Activated T-helper 1 cell treated with Interleukin-2 at 50 U/mL for 16 hours (primary cell): ENCODE measurements at regions not wholly inside any gene's neighbourhood (a gene's known extent, or its start where the extent isn't known, plus 50 kb on each side); places are given as distances from the start of the nearest gene placed in this dataset.
"Not testable (repeated sequence)": the region's sequence is repeated elsewhere in the genome, so short reads cannot be mapped to it uniquely, and the experiment has no call there.

ENCODE experiments used
- DNase-seq: peaks from one replicate; pipeline ENCODE4 v3.0.0-alpha.2; 2020; ENCODE audit warnings: low read depth

DNA sequence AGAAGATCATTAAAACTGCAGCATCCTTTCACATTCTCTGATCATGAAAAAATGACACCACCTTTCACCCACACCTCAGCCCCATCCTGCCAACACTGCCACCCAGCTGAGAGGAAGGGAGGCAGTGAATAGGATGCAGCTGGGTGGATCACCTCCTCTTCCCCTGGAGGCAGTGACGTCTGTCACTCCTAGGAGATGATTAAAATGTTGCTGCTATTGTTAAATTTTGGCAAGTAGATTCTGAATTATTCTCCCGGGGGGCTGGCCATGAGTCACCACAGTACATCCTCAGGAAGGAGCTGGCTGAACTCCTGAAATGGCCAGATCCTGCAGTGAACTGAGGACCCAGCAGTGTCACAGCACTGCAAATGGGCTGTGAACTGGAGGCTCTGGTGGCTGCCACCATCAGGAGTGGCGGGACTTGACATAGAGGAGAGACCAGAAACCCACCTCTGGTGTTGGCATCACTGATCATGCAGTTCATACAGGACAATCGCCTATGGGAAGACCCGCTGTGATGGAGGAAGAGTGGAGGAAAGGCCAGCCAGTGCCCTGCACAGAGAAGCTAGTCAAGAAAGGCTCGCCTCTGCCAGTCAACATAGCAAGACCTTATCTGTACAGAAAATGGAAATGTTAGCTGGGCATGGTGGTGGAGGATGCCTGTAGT is 199.1 kb downstream of the FAM43A start:
- no peak for DNase-seq

DNA sequence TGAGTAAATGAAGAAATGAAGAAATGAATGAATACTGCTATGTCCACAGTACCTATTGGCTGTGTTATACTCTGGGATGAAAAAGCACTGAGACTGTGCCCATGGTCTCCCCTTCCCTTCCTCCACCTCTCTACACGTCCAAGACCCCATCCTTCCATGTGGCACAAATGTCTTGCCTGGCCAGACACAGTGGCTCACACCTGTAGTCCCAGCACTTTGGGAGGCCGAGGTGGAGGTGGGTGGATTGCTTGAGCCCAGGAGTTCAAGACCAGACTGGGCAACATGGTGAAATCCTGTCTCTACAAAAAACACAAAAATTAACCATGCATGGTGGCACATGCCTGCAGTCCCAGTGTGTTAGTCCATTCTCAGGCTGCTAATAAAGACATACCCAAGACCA is 200.1 kb downstream of the FAM43A start:
- DNase-seq, result no peak

DNA sequence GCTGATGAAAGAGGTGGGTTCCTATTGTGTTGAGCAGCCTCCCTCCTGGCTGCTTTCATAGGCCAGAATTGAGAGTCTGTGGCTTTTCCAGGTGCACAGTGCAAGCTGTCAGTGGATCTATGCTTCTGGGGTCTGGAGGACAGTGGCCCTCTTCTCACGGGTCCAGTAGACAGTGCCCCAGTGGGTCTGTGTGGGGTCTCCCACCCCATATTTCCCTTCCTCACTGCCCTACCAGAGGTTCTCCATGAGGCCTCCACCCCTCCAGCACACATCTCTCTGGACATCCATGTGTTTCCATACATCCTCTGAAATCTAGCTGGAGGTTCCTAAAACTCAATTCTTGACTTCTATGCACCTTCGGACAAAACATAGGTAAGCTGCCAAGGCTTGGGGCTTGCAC is 201.2 kb downstream of the FAM43A start:
- no peak for DNase-seq

DNA sequence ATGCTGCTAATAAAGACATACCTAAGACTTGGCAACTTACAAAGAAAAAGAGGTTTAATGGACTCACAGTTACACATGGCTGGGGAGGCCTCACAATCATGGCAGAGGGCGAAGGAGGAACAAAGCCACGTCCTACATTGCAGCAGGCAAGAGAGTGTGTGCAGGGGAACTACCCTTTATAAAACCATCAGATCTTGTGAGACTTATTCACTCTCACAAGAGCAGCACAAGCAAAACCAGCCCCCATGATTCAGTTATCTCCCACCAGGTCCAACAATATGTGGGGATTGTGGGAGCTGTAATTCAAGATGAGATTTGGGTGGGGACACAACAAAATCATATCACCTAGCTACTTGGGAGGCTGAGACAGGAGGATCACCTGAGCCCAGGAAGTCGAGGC is 202.4 kb downstream of the FAM43A start:
- not testable (repeated sequence) for DNase-seq

DNA sequence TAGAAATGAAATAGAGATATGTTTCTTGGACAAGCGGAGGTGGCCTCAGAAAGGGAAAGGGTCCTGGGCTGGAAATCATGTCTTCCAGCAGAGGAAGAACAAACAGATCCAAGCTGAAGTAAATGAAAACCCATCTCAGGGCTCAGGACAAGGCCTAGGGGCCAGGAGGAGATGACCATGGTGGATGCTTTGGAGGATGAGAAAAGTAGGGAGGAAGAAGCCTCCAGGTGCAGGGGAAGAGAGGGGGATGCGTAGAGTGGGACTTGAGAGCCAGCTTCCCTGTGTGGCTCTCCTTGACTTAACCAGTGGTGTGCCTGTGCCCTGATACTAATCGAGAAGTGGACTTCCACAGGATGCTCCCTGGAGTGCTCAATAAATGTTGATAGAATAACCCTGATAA is 203.2 kb downstream of the FAM43A start:
- DNase-seq, result no peak

DNA sequence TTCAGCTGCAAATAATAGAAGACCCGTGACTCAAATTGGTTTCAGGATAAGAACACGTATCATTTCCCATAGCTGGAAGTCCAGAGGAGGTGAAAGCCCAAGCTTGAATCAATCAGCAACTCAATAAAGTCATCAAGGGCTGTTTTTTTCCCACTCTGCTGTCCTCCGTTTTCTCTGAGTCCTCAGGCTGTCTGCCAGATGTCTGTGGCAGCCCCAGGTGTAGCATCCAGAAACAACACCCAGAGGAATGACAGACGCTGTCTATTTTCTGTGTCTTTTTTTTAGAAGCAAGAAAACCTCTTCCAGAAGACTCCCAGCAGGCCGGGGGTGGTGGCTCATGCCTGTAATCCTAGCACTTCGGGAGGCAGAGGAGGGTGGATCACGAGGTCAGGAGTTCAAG is 204.4 kb downstream of the FAM43A start:
- no peak for DNase-seq

DNA sequence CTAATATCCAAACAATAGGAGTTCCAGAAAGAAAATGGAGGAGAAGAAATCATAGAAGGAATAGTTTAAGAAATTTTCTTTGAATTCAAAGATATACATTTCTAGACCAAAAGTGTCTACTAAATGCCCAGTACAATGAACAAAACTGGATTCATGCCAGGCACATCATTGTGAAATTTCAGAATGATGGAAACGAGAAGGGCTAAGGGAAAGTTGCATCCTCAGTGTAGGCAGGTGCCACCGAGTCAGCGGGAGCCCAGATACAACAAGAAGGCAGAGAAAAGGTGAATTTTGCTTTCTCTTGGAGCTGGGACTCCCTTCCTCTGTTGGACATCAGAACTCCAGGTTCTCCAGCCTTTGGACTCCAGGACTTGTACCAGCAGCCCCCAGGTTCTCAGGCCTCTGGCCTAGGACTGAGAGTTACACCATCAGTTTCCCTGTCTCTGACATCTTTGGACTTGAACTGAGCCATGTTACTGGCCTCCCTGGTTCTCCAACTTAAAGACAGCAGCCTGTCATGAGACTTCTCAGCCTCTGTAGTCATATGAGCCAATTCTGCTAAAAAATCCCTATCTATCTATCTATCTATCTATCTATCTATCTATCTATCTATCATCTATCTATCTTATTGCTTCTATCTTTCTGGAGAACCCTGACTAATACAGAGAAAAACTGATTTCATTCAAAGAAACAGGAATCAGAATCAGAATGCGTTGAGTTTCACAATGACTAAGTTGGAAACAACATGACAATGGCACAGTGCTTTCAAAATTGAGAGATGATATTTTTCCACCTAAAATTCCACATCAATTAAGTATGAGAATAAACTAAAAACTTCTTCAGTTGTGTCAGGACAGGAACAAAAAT is 207.7 kb downstream of the FAM43A start:
- DNase-seq, result no peak

DNA sequence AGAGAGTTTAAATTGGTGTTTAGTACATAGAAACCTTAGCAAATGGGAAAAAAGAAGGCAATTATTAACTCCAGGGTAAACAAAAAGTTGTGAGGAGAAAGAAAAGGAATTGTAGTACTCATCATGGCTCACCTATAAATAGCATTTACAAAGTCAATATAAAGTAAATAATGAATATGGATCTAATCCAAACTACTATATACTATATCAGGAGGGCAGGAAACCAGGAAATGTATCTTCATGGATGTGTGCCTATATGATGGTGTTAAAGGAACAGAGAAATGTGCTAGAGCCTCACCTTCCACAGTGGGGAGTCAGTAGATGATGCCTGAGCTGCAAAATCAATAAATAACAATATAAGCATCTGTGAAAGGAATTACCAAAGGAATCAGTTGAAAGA is 208.9 kb downstream of the FAM43A start:
- DNase-seq, result no peak

DNA sequence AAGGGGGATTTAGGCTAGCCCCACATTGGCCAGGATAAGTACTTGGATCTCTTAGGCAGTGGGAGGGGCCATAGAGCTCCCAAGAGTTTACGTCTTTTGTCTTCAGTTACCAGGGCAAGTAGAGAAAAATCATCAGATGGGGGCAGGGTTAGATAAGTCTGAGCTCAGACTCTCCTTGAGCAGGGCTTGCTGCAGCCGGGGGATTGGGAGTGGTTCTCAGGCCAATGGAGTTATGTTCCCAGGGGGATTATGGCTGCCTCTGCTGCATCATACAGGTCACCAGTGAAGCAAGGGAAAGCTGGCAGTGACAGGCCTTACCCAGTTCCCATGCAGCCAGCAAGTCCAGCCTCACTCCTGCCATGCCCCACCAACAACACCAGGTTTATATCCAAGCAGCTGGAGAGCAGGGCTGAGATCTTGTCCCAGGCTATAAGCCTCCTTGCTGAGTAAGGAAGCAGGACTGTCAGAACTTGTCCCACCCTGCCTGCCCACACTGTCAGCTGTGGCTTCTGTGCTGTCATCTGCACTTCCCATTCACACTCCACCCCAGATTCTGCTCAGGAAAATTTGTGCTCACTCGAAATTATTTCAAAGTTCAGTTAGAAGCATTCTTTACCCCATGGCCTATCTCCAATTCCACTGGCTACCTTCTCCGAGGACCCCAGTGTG is 215.3 kb downstream of the FAM43A start:
- no peak for DNase-seq

DNA sequence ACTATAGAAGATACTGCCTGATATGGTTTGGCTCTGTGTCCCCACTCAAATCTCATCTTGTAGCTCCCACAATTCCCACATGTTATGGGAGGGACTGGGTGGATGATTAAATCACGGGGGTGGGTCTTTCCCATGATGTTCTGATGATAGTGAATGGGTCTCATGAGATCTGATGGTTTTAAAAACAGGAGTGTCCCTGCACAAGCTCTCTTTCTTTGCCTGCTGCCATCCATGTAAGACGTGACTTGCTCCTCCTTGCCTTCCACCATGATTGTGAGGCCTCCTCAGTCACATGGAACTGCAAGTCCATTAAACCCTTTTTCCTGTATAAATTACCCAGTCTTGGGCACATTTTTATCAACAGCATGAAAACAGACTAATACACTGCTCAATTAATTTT is 217.8 kb downstream of the FAM43A start:
- not testable (repeated sequence) for DNase-seq

DNA sequence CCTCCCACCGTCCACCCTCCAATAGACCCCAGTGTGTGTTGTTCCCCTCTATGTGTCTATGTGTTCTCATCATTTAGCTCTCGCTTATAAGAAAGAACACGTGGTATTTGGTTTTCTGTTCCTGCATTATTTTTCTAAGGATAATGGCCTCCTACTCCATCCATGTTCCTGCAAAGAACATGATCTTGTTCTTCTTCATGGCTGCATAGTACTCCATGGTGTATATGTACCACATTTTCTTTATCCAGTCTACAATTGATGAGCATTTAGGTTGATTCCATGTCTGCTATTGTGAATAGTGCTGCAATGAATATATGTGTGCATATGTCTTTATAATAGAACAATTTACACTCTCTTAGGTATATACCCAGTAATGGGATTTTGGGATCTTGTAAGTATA is 219.3 kb downstream of the FAM43A start:
- not testable (repeated sequence) for DNase-seq

DNA sequence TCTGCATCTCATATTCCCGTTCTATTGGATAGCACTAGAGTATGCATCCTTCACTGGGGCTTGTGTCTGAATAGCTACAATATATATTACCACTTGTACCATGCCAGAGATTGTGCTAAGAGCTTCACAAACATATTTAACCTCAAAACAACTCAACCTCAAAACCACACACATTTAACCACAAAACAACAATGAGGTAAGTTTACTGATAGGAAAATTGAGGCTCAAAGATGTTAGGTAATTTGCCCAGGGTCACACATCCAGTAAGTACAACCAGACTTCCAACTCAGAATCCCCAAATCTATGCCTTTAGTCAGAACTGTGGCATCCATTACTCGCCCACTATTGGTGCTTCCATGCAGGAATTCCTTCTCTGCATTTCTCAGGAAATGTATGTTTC is 220.0 kb downstream of the FAM43A start:
- DNase-seq, result no peak

DNA sequence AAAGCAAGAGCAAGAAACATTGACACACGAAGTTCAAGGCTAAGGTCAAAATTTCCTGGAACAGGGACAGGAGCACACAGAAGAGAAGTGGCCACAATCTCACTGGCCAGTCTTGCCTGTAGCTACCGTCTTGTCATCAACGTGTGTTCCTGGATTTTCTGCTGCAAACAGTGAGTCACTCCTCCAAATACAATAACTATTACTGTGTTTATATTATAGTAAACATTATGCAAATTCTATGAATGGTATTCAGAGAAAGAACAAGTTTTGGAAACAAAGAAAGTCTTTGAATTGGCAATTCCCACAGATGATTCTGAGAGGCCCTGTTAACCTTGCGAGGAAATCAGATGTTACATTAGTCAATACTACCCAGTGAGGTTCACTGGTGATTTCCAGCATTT is 220.5 kb downstream of the FAM43A start:
- no peak for DNase-seq

DNA sequence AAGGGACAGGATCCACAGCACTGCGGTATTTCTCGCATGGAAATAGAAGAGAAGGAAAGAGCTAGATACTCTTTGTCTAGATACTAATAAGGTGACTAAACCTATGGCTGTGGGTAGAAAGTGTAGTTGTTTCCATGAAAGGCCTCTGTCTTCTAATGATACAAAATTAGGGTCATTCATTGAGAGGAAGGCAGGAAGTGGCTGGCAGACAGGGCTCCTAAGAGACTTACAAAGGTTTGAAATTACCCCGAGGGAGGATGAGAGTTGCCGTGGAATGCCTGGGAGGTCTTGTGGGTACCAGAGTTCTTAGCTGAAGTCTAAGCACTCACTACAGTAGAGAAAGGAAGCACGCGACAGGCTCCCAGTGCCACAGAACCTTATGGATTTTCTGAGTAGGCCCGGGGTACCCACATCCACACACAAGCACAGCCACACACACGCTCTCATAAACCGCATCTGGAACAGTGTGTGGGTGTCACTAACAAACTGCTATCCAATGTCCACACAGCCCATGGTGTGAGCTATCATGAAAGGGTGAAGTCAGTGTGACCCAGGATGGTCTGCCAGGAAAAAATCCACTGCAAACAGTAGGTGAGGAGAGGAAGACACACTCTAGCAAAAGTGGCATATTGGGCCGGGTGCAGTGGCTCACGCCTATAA is 221.4 kb downstream of the FAM43A start:
- no peak for DNase-seq

DNA sequence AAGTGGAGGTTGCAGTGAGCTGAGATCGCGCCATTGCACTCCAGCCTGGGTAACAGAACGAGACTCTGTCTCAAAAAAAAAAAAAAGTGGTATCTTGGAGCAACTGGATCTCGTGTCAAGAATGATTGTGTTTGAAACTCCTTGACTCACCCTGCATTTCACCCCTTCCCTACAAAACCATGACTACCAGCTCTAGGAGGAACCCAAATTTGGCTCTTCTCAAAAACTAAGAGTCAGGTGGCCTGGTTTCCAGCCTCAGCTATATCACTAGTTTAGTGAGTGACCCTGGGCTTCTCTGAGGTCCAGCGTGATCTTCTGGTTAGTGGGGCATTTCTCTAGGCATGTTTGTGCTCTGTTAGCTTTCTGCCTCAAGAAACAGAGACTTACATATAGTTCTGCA is 222.1 kb downstream of the FAM43A start:
- no peak for DNase-seq

DNA sequence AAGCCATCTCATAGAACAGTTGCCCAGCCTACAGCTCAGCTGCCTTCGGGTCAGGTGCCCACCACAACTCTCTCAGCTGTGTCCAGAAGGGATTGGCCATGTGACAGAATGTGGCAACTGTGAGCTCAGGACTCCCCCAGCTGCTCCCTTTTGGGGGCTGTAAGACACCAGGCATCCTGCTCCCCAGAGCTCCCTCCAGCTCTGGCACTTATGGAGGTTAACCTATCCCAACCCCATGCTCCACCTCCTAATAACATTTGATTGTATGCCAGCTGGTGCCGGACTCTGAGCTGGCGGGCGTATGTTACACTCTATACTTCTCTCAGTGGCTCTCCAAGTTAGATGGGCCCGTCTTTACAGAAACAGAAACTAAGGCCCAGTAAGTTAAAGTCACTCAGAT is 222.8 kb downstream of the FAM43A start:
- DNase-seq, result no peak

DNA sequence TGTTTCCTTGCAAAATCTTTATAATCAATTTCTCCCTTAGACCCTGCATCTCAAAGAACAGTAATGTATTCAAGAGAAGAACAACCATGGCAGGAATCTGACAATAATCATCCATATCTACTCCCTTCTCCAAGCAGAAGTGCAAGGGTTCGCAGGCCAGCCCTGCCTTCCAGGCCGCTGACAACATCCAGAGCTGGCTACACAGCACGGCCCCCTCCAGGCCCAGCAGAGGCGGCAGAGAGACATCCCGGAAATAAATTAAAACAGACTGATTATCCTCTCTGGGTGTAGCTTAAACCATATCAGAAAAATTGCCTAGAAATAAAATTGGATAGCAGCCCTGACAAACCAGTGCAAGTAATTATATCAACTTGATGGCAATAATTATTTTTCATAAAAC is 223.3 kb downstream of the FAM43A start:
- no peak for DNase-seq

DNA sequence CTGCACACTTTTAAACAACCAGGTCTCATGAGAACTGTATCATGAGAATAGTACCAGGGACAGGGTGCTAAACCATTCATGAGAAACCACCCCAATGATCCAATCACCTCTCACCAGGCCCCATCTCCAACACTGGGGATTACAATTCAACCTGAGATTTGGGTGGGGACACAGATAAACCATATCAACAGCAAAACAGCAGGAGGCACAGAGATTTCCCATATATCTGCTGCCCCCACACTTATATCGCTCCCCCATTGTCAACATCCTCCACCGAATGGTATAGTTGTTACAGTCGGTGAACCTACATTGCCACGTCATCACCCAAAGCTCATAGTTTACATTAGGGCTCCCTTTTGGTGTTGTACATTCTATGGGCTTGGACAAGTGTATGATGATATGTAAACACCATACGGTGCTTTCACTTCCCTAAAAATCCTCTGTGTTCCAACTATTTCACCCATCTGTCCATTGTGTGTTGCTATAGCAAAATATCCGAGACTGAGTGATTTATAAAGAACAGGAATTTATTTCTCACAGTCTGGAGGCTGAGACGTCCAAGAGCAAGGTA is 224.8 kb downstream of the FAM43A start:
- no peak for DNase-seq

DNA sequence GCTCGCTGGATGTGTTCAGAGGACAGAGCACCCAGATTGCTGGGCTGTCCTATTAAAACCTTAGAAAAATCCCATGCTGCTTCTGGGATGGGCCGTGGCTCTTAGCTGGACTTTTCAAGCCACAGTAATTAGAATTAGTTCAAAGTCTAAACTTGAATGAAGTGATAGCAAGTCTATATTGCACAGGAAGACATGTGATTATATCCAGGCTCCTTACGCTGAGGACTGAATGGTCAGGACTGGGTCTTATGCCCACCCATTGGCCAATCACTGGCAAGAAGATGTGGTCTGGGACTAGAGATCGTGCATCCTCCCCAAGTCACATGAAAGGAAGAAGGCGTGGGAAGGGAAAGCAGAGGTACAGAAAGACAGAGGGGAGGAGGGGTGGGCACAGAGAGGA is 227.6 kb downstream of the FAM43A start:
- DNase-seq, result no peak

DNA sequence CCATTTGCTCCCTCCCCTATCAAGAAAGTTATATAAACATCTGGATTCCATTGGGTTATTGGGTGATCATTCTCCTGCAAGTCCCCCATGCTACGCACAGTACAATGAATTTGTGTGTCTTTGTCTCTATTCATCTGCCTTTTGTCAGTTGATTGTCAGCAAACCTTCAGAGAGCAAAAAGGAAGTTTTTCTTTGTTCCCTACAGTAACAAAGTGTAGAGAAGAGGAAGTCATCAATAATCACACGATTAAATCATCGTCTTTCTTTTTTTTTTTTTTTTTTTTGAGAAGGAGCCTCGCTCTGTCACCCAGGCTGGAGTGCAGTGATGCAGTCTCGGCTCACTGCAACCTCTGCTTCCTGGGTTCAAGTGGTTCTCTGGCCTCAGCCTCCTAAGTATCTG is 239.2 kb downstream of the FAM43A start:
- DNase-seq, result not testable (repeated sequence)

DNA sequence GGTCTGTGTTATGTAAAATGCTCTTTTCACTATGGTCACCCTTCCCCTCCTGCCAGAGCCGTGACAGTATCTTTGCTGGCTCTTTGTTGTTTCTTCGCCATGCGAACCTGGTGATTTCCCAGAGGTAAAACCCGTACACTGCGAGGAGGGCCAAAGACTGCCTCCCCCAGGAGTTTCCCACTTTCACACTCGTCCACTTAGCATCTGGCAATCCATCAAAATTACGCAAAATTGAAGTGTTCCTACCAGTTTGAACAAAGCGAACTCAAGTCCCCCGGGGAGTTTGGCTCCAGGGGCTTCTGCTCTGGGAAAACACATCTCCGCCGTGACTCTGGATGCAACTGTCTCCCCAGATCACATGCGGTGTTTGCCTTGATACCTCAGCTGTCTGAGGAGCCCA is 239.9 kb downstream of the FAM43A start:
- DNase-seq, result no peak

DNA sequence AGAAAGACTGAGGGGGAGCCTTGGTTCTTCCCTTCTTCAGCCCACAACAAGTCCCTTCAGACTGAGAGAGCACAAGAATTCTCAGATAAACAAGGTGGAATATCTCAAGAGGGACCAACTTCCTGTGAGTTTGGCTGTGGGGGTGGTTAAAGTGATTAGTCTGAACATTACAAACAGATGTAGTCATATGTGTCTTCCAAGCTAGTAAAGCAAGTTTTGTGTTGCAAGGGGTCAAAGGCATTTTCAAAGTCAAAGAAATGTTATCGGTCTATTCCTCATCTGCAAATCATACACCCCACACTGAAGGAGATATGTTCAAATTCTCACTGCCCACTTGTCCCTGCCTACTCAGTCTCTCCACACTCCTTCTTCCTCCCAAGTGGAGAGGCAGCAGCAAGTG is 242.5 kb downstream of the FAM43A start:
- DNase-seq, result no peak
